Body of pancreas (tissue), 4 donors: ENCODE measurements at regions not wholly inside any gene's neighbourhood (a gene's known extent, or its start where the extent isn't known, plus 50 kb on each side); places are given as distances from the start of the nearest gene placed in this dataset.

Source experiments
- ATAC-seq: fragments of 150-250 bp; one replicate; pipeline ENCODE4 v1.9.1; 2016
- DNase-seq, 4 donors: peaks; one replicate each; pipeline ENCODE4 v3.0.0-alpha.2; 2019
- H3K27ac ChIP-seq, 4 donors: fragments of 200-600 bp; sonication (generic); 1 replicate in 3 of 4; 2 replicates in 1 of 4; pipeline versions ENCODE4 v1.5.1 to v1.6.1; 2016 to 2019; ENCODE audit warnings: mild to moderate bottlenecking in 1 of 4, mixed read lengths in 1 of 4, moderate library complexity in 1 of 4
- H3K27me3 ChIP-seq, 2 donors: fragments of 200-600 bp; sonication (generic); one replicate each; pipeline ENCODE4 v1.6.0; 2016; ENCODE audit warnings: mild to moderate bottlenecking in 1 of 2
- H3K36me3 ChIP-seq, 2 donors: fragments of 200-600 bp; sonication (generic); replicated peaks in 1 of 2; 2 replicates each; pipeline ENCODE4 v1.5.1; 2016; ENCODE audit warnings: low read depth in 2 of 2; ENCODE audit not compliant: insufficient read depth in 1 of 2
- H3K4me1 ChIP-seq: fragments of 200-600 bp; sonication (generic); one replicate; pipeline ENCODE4 v1.6.0; 2016
- H3K4me3 ChIP-seq, 2 donors: fragments of 200-600 bp; sonication (generic); 1 replicate in 1 of 2; 2 replicates in 1 of 2; pipeline ENCODE4 v1.5.1; 2016 to 2019
- H3K9me3 ChIP-seq, 3 donors: fragments of 200-600 bp; sonication (generic); 1 replicate in 2 of 3; 2 replicates in 1 of 3; pipeline ENCODE4 v1.5.1; 2016
- POLR2A ChIP-seq, 3 donors: fragments of 450-650 bp; IDR thresholded peaks; one replicate each; pipeline ENCODE4 v1.6.1; 2016; ENCODE audit warnings: antibody characterized with exemption in 3 of 3, mild to moderate bottlenecking in 2 of 3
- WGBS, 2 donors: methylation state at CpG; one replicate each; pipeline ENCODE4 v1.1.5; 2017; 5-methylcytosine and 5-hydroxymethylcytosine counted together
- intact Hi-C: fragments of 100-400 bp; cut with DNase I; formaldehyde crosslinking; loops from one replicate; pipeline ENCODE4 v1.15.1; 2023
- TF ChIP-seq, protein P1 (sequence below), 7 experiments: fragments of 450-650 bp in 4 of 7; fragments of 200-600 bp in 3 of 7; sonication (generic) in 3 of 7; IDR thresholded peaks; one replicate each; pipeline ENCODE4 v1.5.1; 2016 to 2019; ENCODE audit warnings: antibody characterized with exemption in 7 of 7

- H3K9me3 ChIP-seq: no peaks in the 10 kb centered on the region
- ATAC-seq (no peak), DNase-seq (no peak)
- H3K36me3 ChIP-seq: no peaks in the 10 kb centered on the region
- no peaks in the 10 kb centered on the region for H3K4me1 ChIP-seq
- no peak overlapping the region for H3K27ac ChIP-seq
- no peaks in the 10 kb centered on the region for H3K27me3 ChIP-seq
- TF ChIP-seq, protein P1, sequence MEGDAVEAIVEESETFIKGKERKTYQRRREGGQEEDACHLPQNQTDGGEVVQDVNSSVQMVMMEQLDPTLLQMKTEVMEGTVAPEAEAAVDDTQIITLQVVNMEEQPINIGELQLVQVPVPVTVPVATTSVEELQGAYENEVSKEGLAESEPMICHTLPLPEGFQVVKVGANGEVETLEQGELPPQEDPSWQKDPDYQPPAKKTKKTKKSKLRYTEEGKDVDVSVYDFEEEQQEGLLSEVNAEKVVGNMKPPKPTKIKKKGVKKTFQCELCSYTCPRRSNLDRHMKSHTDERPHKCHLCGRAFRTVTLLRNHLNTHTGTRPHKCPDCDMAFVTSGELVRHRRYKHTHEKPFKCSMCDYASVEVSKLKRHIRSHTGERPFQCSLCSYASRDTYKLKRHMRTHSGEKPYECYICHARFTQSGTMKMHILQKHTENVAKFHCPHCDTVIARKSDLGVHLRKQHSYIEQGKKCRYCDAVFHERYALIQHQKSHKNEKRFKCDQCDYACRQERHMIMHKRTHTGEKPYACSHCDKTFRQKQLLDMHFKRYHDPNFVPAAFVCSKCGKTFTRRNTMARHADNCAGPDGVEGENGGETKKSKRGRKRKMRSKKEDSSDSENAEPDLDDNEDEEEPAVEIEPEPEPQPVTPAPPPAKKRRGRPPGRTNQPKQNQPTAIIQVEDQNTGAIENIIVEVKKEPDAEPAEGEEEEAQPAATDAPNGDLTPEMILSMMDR (IDR thresholded peaks at IDR 0.05): no peak
- TF ChIP-seq POLR2A (IDR thresholded peaks at IDR 0.05): no peak
- 22 to 25% methylated on average over 1 of the region's 1 CpG for WGBS, 2 donors
- intact Hi-C loops: no loop called here
- no peak overlapping the region for H3K4me3 ChIP-seq
Measured at GRCh38 chr7:118583641-118584040, 359.1 kb downstream of the ANKRD7 start.

DNA sequence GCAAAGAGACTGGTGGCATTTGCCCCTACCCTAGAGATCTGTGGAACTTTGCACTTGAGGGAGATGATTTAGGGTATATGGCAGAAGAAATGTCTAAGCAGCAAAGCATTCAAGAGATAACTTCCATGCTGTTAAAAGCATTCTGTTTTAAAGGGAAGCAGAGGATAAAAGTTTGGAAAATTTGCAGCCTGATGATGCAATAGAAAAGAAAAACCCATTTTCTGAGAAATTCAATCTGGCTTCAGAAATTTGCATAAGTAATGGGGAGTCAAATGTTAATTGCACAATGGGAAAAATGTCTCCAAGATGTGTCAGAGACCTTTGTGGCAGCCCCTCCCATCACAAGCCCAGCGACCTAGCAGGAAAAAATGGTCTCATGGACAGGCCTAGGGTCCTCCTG, 361.7 kb downstream of the ANKRD7 start:
- no peak for ATAC-seq
- H3K4me3 ChIP-seq: no peak overlapping the region
- no peaks in the 10 kb centered on the region for H3K4me1 ChIP-seq
- WGBS, 2 donors: 50 to 57% methylated on average over 1 of the region's 1 CpG
- no peaks in the 10 kb centered on the region for H3K27me3 ChIP-seq
- no peak for DNase-seq
- no peaks in the 10 kb centered on the region for H3K9me3 ChIP-seq
- no peak overlapping the region for H3K27ac ChIP-seq
- no peaks in the 10 kb centered on the region for H3K36me3 ChIP-seq
- intact Hi-C loops: no loop called here
- TF ChIP-seq POLR2A (IDR thresholded peaks at IDR 0.05): no peak
- TF ChIP-seq, protein P1 (IDR thresholded peaks at IDR 0.05): no peak

DNA sequence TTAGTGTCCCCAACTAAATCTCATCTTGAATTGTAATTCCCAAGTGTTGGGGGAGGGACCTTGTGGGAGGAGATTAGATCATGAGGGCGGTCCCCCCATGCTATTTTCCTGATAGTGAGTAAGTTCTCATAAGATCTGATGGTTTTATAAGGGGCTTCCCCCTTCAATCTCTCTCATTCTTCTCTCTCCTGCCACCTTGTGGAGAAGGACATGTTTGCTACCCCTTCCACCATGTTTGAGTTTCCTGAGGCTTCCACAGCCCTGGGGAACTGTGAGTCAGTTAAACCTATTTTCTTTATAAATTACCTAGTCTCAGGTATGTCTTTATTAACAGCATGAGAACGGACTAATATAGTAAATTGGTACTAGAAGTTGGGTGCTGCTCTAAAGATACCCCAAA, 365.6 kb downstream of the ANKRD7 start:
- intact Hi-C loops: no loop called here
- Histone ChIP-seq H3K4me1 (no peaks in the 10 kb centered on the region), H3K27ac (no peak overlapping the region), H3K4me3 (no peak overlapping the region), H3K9me3 (no peaks in the 10 kb centered on the region), H3K27me3 (no peaks in the 10 kb centered on the region), H3K36me3 (no peaks in the 10 kb centered on the region)
- no peak for DNase-seq
- ATAC-seq: no peak
- WGBS, 2 donors: 33 to 41% methylated on average over 2 of the region's 2 CpGs
- TF ChIP-seq POLR2A (IDR thresholded peaks at IDR 0.05): no peak
- TF ChIP-seq, protein P1 (IDR thresholded peaks at IDR 0.05): no peak

DNA sequence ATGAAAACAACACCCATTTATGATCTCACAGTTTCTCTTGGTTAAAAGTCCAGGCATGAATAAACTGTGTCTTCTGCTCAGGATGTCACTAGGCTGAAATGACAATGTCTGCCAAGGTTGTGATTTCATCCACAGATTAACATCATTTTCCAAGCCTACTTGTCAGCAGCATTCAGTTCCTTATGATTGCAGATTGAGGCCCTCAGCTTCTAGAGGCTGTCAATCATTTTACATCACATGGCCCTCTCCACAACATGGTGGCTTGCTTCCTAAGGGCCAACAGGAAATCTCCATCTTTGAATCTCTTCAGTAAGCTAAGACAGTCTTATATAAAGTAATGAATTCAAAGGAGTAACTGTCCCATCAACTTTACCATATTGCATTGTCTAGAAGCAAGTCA, 377.6 kb downstream of the ANKRD7 start:
- no peak for ATAC-seq
- H3K36me3 ChIP-seq: no peaks in the 10 kb centered on the region

DNA sequence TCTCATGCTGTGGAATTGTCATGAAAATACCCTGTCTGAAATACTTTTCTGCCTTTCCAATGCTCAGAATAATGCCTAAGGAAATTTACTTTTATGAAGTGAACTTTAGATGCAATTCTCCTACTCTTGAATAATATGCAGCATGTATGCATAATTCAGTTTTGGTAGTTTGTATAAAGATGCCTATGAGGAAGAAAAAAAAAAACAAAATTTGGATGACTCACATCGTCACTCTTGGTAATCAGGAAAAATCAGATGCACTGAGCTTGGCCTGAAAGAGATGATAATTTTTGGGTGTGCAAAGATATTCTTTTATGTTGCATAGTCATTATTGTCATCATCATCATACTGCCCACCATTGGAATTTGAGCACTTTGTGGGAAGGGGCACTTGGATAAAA, 382.1 kb downstream of the ANKRD7 start:
- no peak for DNase-seq
- Histone ChIP-seq H3K9me3 (no peaks in the 10 kb centered on the region), H3K27ac (no peak overlapping the region), H3K4me3 (no peak overlapping the region), H3K36me3 (no peaks in the 10 kb centered on the region), H3K27me3 (no peaks in the 10 kb centered on the region), H3K4me1 (no peaks in the 10 kb centered on the region)
- intact Hi-C loops: no loop called here
- WGBS, 2 donors: 35 to 50% methylated on average over 1 of the region's 1 CpG
- ATAC-seq: no peak
- TF ChIP-seq, protein P1 (IDR thresholded peaks at IDR 0.05): no peak
- TF ChIP-seq POLR2A (IDR thresholded peaks at IDR 0.05): no peak

More for the DNA sequence above, 377.6 kb downstream of the ANKRD7 start:
- H3K4me3 ChIP-seq: no peak overlapping the region
- H3K27me3 ChIP-seq: no peaks in the 10 kb centered on the region
- H3K27ac ChIP-seq: no peak overlapping the region
- no peaks in the 10 kb centered on the region for H3K4me1 ChIP-seq
- DNase-seq: no peak
- H3K9me3 ChIP-seq: no peaks in the 10 kb centered on the region
- intact Hi-C loops: no loop called here
- no peak for TF ChIP-seq POLR2A (IDR thresholded peaks at IDR 0.05)
- TF ChIP-seq, protein P1 (IDR thresholded peaks at IDR 0.05): no peak
